Neural progenitor cell (in vitro differentiated cells): ENCODE measurements at regions not wholly inside any gene's neighbourhood (a gene's known extent, or its start where the extent isn't known, plus 50 kb on each side); places are given as distances from the start of the nearest gene placed in this dataset.

Experiments used
- DNase-seq: peaks from one replicate; pipeline ENCODE4 v3.0.0-alpha.2; 2016; ENCODE audit warnings: low spot score
- H2AFZ ChIP-seq: fragments of 200-600 bp; sonication (generic); replicated peaks from 2 replicates; pipeline ENCODE4 v1.6.1; 2016; ENCODE audit warnings: antibody characterized with exemption
- H3F3A ChIP-seq: fragments of 200-600 bp; sonication (generic); 2 replicates; pipeline ENCODE4 v1.6.1; 2016; ENCODE audit warnings: antibody characterized with exemption, low read depth
- H3K27ac ChIP-seq: fragments of 200-600 bp; sonication (generic); 2 replicates; pipeline ENCODE4 v1.5.1; 2016; ENCODE audit warnings: mild to moderate bottlenecking
- H3K27me3 ChIP-seq: fragments of 200-600 bp; sonication (generic); 2 replicates; pipeline ENCODE4 v1.6.1; 2016; ENCODE audit warnings: mild to moderate bottlenecking, moderate library complexity
- H3K36me3 ChIP-seq: fragments of 200-600 bp; sonication (generic); 2 replicates; pipeline ENCODE4 v1.5.1; 2016
- H3K4me1 ChIP-seq: fragments of 200-600 bp; sonication (generic); 2 replicates; pipeline ENCODE4 v1.6.1; 2016; ENCODE audit warnings: mixed run types
- H3K4me2 ChIP-seq: fragments of 200-600 bp; sonication (generic); 2 replicates; pipeline ENCODE4 v1.6.1; 2016
- H3K4me3 ChIP-seq: fragments of 200-600 bp; sonication (generic); 2 replicates; pipeline ENCODE4 v1.5.1; 2016
- H3K79me2 ChIP-seq: fragments of 200-600 bp; sonication (generic); 2 replicates; pipeline ENCODE4 v1.6.1; 2016; ENCODE audit warnings: low read depth
- H3K9ac ChIP-seq: fragments of 200-600 bp; sonication (generic); 2 replicates; pipeline ENCODE4 v1.6.1; 2016
- H3K9me3 ChIP-seq: fragments of 200-600 bp; sonication (generic); 2 replicates; pipeline ENCODE4 v1.5.1; 2016; ENCODE audit warnings: low read depth
- H4K20me1 ChIP-seq: fragments of 200-600 bp; sonication (generic); 2 replicates; pipeline ENCODE4 v1.6.1; 2016; ENCODE audit warnings: low read depth
- H3K27ac Mint-ChIP-seq: 3 replicates; pipeline ENCODE4 v1.8.0; 2021; ENCODE audit warnings: mixed read lengths
- H3K27me3 Mint-ChIP-seq: 2 replicates; pipeline ENCODE4 v1.8.0; 2022; ENCODE audit warnings: low read depth, mild to moderate bottlenecking, inconsistent platforms, moderate library complexity, mixed read lengths; ENCODE audit not compliant: insufficient read depth
- H3K36me3 Mint-ChIP-seq: 3 replicates; pipeline ENCODE4 v1.8.0; 2021; ENCODE audit warnings: mixed read lengths
- H3K4me1 Mint-ChIP-seq: 3 replicates; pipeline ENCODE4 v1.8.0; 2021; ENCODE audit warnings: mixed read lengths
- H3K4me3 Mint-ChIP-seq: 3 replicates; pipeline ENCODE4 v1.8.0; 2021; ENCODE audit warnings: mild to moderate bottlenecking, moderate library complexity, mixed read lengths
- H3K9me3 Mint-ChIP-seq: 3 replicates; pipeline ENCODE4 v1.8.0; 2020; ENCODE audit warnings: mixed read lengths
- EZH2 ChIP-seq: fragments of 200-600 bp; sonication (generic); IDR thresholded peaks from 2 replicates; pipeline ENCODE4 v1.6.1; 2017; ENCODE audit warnings: antibody characterized with exemption, mild to moderate bottlenecking, moderate library complexity
- EZH2phosphoT487 ChIP-seq: fragments of 200-600 bp; sonication (generic); IDR thresholded peaks from 2 replicates; pipeline ENCODE4 v1.6.1; 2017; ENCODE audit warnings: antibody characterized with exemption
- TF ChIP-seq, protein P1 (sequence below): fragments of 200-600 bp; sonication (generic); IDR thresholded peaks from 2 replicates; pipeline ENCODE4 v1.5.1; 2017; ENCODE audit warnings: antibody characterized with exemption, mild to moderate bottlenecking

- Mint-ChIP-seq H3K9me3 (no peaks in the 10 kb centered on the region), H3K27me3 (peaks cover 9% of the 10 kb centered on the region), H3K4me3 (peak overlapping the region; percentile 8), H3K4me1 (peaks cover 35% of the 10 kb centered on the region), H3K36me3 (no peaks in the 10 kb centered on the region), H3K27ac (no peak overlapping the region)
- Histone ChIP-seq H3K4me3 (no peak overlapping the region), H3K9me3 (no peaks in the 10 kb centered on the region), H3K4me2 (no peak overlapping the region), H3K27me3 (no peaks in the 10 kb centered on the region), H2AFZ (no peak overlapping the region), H3K79me2 (no peaks in the 10 kb centered on the region), H3F3A (no peaks in the 10 kb centered on the region), H3K4me1 (peaks cover 16% of the 10 kb centered on the region), H4K20me1 (no peaks in the 10 kb centered on the region), H3K9ac (no peak overlapping the region), H3K36me3 (no peaks in the 10 kb centered on the region), H3K27ac (no peak overlapping the region)
- DNase-seq: no peak
- TF ChIP-seq EZH2 (no peak), EZH2phosphoT487 (no peak)
- TF ChIP-seq, protein P1, sequence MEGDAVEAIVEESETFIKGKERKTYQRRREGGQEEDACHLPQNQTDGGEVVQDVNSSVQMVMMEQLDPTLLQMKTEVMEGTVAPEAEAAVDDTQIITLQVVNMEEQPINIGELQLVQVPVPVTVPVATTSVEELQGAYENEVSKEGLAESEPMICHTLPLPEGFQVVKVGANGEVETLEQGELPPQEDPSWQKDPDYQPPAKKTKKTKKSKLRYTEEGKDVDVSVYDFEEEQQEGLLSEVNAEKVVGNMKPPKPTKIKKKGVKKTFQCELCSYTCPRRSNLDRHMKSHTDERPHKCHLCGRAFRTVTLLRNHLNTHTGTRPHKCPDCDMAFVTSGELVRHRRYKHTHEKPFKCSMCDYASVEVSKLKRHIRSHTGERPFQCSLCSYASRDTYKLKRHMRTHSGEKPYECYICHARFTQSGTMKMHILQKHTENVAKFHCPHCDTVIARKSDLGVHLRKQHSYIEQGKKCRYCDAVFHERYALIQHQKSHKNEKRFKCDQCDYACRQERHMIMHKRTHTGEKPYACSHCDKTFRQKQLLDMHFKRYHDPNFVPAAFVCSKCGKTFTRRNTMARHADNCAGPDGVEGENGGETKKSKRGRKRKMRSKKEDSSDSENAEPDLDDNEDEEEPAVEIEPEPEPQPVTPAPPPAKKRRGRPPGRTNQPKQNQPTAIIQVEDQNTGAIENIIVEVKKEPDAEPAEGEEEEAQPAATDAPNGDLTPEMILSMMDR: no peak
These were observed 99.9 kb upstream of the MAP1LC3B2 start for GRCh38 chr12:116459011-116459875.

DNA sequence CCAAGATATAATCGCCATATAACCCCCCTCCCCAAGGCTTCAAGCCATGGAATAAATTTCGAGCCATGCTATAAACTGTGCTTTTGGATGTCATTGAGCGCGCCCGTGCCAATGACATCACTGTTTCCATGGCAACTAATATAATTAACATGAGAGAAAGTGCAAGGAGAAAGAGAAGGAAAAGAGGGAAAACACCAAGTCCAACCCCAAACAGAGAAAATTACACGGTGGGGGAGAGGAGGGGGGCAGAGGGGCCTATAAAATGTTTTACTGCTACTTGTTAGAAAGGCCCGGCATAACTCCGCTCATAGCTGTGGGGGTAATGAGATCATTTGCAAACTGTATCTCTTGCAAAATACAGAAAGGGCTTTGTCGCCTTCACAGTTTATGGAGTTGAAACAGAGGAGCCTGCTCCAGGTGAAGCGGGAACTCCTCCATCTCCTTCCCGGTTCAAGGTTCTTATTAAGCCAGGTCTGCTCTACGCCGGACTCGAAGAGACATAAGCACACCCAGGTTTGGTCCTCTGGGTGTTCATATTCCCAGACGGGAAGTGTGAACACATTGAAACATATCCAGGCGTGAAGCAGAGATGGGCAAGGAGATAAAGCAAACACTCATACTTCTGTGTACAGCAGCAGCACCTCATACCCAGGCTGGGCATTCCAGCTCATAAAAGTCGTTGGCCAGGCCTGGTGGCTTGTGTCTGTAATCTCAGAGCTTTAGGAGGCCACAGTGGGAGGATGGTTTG lies 99.1 kb upstream of the MAP1LC3B2 start:
- no peak for TF ChIP-seq EZH2phosphoT487
- TF ChIP-seq, protein P1: no peak
- no peak for TF ChIP-seq EZH2
- DNase-seq: no peak
- H3K79me2 ChIP-seq: no peaks in the 10 kb centered on the region
- Mint-ChIP-seq H3K9me3 (no peaks in the 10 kb centered on the region), H3K4me1 (peaks cover 29% of the 10 kb centered on the region), H3K27me3 (peaks cover 6% of the 10 kb centered on the region), H3K36me3 (no peaks in the 10 kb centered on the region), H3K4me3 (peak overlapping the region; percentile 8), H3K27ac (peak overlapping the region; percentile 67)
- no peaks in the 10 kb centered on the region for H3K9me3 ChIP-seq
- H3K4me2 ChIP-seq: no peak overlapping the region
- no peak overlapping the region for H3K4me3 ChIP-seq
- H3K36me3 ChIP-seq: no peaks in the 10 kb centered on the region
- H3K9ac ChIP-seq: no peak overlapping the region
- no peaks in the 10 kb centered on the region for H4K20me1 ChIP-seq
- peaks cover 16% of the 10 kb centered on the region for H3K4me1 ChIP-seq
- H2AFZ ChIP-seq: no peak overlapping the region
- no peak overlapping the region for H3K27ac ChIP-seq
- H3K27me3 ChIP-seq: no peaks in the 10 kb centered on the region
- no peaks in the 10 kb centered on the region for H3F3A ChIP-seq

GRCh38 chr12:116461060-116461459 lies 98.1 kb upstream of the MAP1LC3B2 start:
- Histone ChIP-seq H4K20me1 (no peaks in the 10 kb centered on the region), H3K27ac (no peak overlapping the region), H3K27me3 (no peaks in the 10 kb centered on the region), H3K4me1 (peaks cover 8% of the 10 kb centered on the region), H3K9me3 (no peaks in the 10 kb centered on the region), H3K4me2 (no peak overlapping the region), H3K79me2 (no peaks in the 10 kb centered on the region), H2AFZ (no peak overlapping the region), H3K9ac (no peak overlapping the region), H3K36me3 (no peaks in the 10 kb centered on the region), H3K4me3 (no peak overlapping the region), H3F3A (no peaks in the 10 kb centered on the region)
- no peak for DNase-seq
- H3K4me1 Mint-ChIP-seq: peaks cover 22% of the 10 kb centered on the region
- H3K27me3 Mint-ChIP-seq: peaks cover 6% of the 10 kb centered on the region
- no peak overlapping the region for H3K4me3 Mint-ChIP-seq
- H3K36me3 Mint-ChIP-seq: no peaks in the 10 kb centered on the region
- H3K9me3 Mint-ChIP-seq: no peaks in the 10 kb centered on the region
- no peak for TF ChIP-seq EZH2phosphoT487
- TF ChIP-seq, protein P1: no peak
- TF ChIP-seq EZH2: no peak
- H3K27ac Mint-ChIP-seq: no peak overlapping the region
